GM18517 (cell line): ENCODE measurements at regions not wholly inside any gene's neighbourhood (a gene's known extent, or its start where the extent isn't known, plus 50 kb on each side); places are given as distances from the start of the nearest gene placed in this dataset.

Experiments used
- ATAC-seq: cut with Tn5 transposase; IDR thresholded peaks from one replicate; pipeline ENCODE4 v1.9.1; 2021; ENCODE audit warnings: mild to moderate bottlenecking, moderate library complexity; ENCODE audit not compliant: unreplicated experiment

GRCh38 chr3:99542767-99543518 is 95.5 kb upstream of the COL8A1 start:
- no peak for ATAC-seq

- ATAC-seq = no peak
Observed at GRCh38 chr3:99541181-99541580, 97.2 kb upstream of the COL8A1 start.

- ATAC-seq = no peak
Observed at GRCh38 chr3:99537416-99537815, 101.0 kb upstream of the COL8A1 start.

GRCh38 chr3:99536555-99537314 is 101.7 kb upstream of the COL8A1 start:
- ATAC-seq = no peak

- no peak for ATAC-seq
Observed at GRCh38 chr3:99534951-99535704, 103.3 kb upstream of the COL8A1 start.

GRCh38 chr3:99532246-99532645 is 106.1 kb upstream of the COL8A1 start:
- ATAC-seq = no peak

- ATAC-seq = no peak
Observed at GRCh38 chr3:99529265-99529664, 109.1 kb upstream of the COL8A1 start.

GRCh38 chr3:99526921-99527320 is 111.5 kb upstream of the COL8A1 start:
- no peak for ATAC-seq

GRCh38 chr3:99524559-99524958 is 113.8 kb upstream of the COL8A1 start:
- ATAC-seq = no peak

- no peak for ATAC-seq
Observed at GRCh38 chr3:99523431-99524127, 114.8 kb upstream of the COL8A1 start.

- no peak for ATAC-seq
Observed at GRCh38 chr3:99522147-99522546, 116.2 kb upstream of the COL8A1 start.

- no peak for ATAC-seq
Observed at GRCh38 chr3:99521551-99521950, 116.8 kb upstream of the COL8A1 start.

- no peak for ATAC-seq
Observed at GRCh38 chr3:99520513-99520912, 117.9 kb upstream of the COL8A1 start.

GRCh38 chr3:99516936-99517335 is 121.5 kb upstream of the COL8A1 start:
- ATAC-seq = no peak

GRCh38 chr3:99515891-99516290 is 122.5 kb upstream of the COL8A1 start:
- ATAC-seq = no peak

- ATAC-seq = no peak
Observed at GRCh38 chr3:99509224-99509623, 129.2 kb upstream of the COL8A1 start.

- no peak for ATAC-seq
Observed at GRCh38 chr3:99508191-99508590, 130.2 kb upstream of the COL8A1 start.

GRCh38 chr3:99505646-99506269 is 132.6 kb upstream of the COL8A1 start:
- peak; percentile 99 for ATAC-seq

- peak; percentile 37 for ATAC-seq
Observed at GRCh38 chr3:99505200-99505599, 133.2 kb upstream of the COL8A1 start.

- no peak for ATAC-seq
Observed at GRCh38 chr3:99504258-99504657, 134.1 kb upstream of the COL8A1 start.

- ATAC-seq = no peak
Observed at GRCh38 chr3:99503350-99503749, 135.0 kb upstream of the COL8A1 start.
